HCT116 (cell line): ENCODE measurements at regions not wholly inside any gene's neighbourhood (a gene's known extent, or its start where the extent isn't known, plus 50 kb on each side); places are given as distances from the start of the nearest gene placed in this dataset.
"Not testable (repeated sequence)": the region's sequence is repeated elsewhere in the genome, so short reads cannot be mapped to it uniquely, and the experiment has no call there.

Experiments
- ATAC-seq: fragments of 200-7000 bp; cut with Tn5 transposase; 2 replicates; pipeline ENCODE4 v1.9.1; 2020; ENCODE audit warnings: mild to moderate bottlenecking, moderate library complexity
- BruUV-seq: library from RNA; stranded (reverse); fragments of 400-500 nt; replicated peaks from 2 replicates; lab custom pipeline; 2021; lab: Mats Ljungman, UMichigan
- CTCF ChIA-PET: fragments of 300-600 bp; sonication (Branson Sonifier 250); formaldehyde crosslinking; loops from one replicate; lab custom pipeline; 2021; ENCODE audit warnings: antibody characterized with exemption; lab: Charles Lee
- POLR2A ChIA-PET: fragments of 300-600, 350-600 bp; sonication (Branson Sonifier 250); formaldehyde crosslinking; loops from one replicate; lab custom pipeline; 2021; ENCODE audit warnings: antibody characterized with exemption; lab: Charles Lee
- RAD21 ChIA-PET, 2 experiments: fragments of 300-600 bp; sonication (Branson Sonifier 250); formaldehyde crosslinking; loops; one replicate each; lab custom pipeline; 2023; ENCODE audit warnings: low total read pairs in 2 of 2; ENCODE audit not compliant: uncharacterized antibody in 2 of 2, unreplicated experiment in 2 of 2, low non-redundant PET in 1 of 2; lab: Charles Lee
- DNase-seq: peaks from one replicate; pipeline ENCODE4 v3.0.0-alpha.2; 2010; ENCODE audit warnings: low read depth, low spot score
- H2AFZ ChIP-seq: fragments of 200-600 bp; shearing (Covaris generic), sonication (generic); 2 replicates; pipeline ENCODE4 v1.6.1; 2017; ENCODE audit warnings: low read depth, mixed run types, mixed read lengths, antibody characterized with exemption, low read length; ENCODE audit not compliant: poor library complexity, severe bottlenecking
- H3K27ac ChIP-seq: 2 replicates; pipeline ENCODE4 v1.5.1; 2012; ENCODE audit warnings: low read depth, low read length
- H3K27me3 ChIP-seq: fragments of 200-600 bp; sonication (generic); 2 replicates; pipeline ENCODE4 v1.6.1; 2016; ENCODE audit warnings: mixed run types, low read length, mixed read lengths; ENCODE audit not compliant: insufficient read depth
- H3K36me3 ChIP-seq, 2 experiments: fragments of 200-500 bp in 1 of 2; fragments of 200-600 bp in 1 of 2; sonication (Bioruptor generic) in 1 of 2; sonication (generic) in 1 of 2; 2 replicates each; pipeline versions ENCODE4 v1.5.1 to v1.6.1; 2014 to 2016; ENCODE audit warnings: low read length in 2 of 2, inconsistent platforms in 1 of 2, mixed read lengths in 1 of 2, mixed run types in 1 of 2; ENCODE audit not compliant: insufficient read depth in 2 of 2, control insufficient read depth in 1 of 2
- H3K4me1 ChIP-seq, 2 experiments: fragments of 200-600 bp in 1 of 2; sonication (generic) in 1 of 2; 2 replicates each; pipeline versions ENCODE4 v1.5.1 to v1.6.1; 2012 to 2017; ENCODE audit warnings: low read length in 2 of 2, inconsistent platforms in 1 of 2, mild to moderate bottlenecking in 1 of 2, mixed read lengths in 1 of 2, mixed run types in 1 of 2, moderate library complexity in 1 of 2; ENCODE audit not compliant: insufficient read depth in 2 of 2, control insufficient read depth in 1 of 2
- H3K4me2 ChIP-seq: fragments of 200-600 bp; sonication (generic); 2 replicates; pipeline ENCODE4 v1.6.1; 2017; ENCODE audit warnings: mixed run types, low read length, mixed read lengths
- H3K4me3 ChIP-seq, 2 experiments: fragments of 200-600 bp in 1 of 2; sonication (generic) in 1 of 2; replicated peaks in 1 of 2; 2 replicates each; pipeline ENCODE4 v1.5.1; 2011 to 2016; ENCODE audit warnings: low read length in 2 of 2, control low read depth in 1 of 2, low read depth in 1 of 2, mild to moderate bottlenecking in 1 of 2, mixed read lengths in 1 of 2, mixed run types in 1 of 2
- H3K79me2 ChIP-seq: fragments of 200-600 bp; sonication (generic); 2 replicates; pipeline ENCODE4 v1.6.1; 2017; ENCODE audit warnings: mild to moderate bottlenecking, mixed run types, low read length, moderate library complexity, mixed read lengths; ENCODE audit not compliant: insufficient read depth
- H3K9ac ChIP-seq: fragments of 200-600 bp; sonication (generic); 2 replicates; pipeline ENCODE4 v1.6.1; 2016; ENCODE audit warnings: low read length, mixed read lengths
- H3K9me2 ChIP-seq: fragments of 200-600 bp; sonication (generic), shearing (Covaris generic); 2 replicates; pipeline ENCODE4 v1.6.1; 2017; ENCODE audit warnings: mixed run types, mild to moderate bottlenecking, moderate library complexity; ENCODE audit not compliant: insufficient read depth
- H3K9me3 ChIP-seq, 2 experiments: fragments of 200-500 bp in 1 of 2; fragments of 200-600 bp in 1 of 2; sonication (Bioruptor generic) in 1 of 2; sonication (generic) in 1 of 2; 2 replicates each; pipeline ENCODE4 v1.6.1; 2014 to 2017; ENCODE audit warnings: low read length in 2 of 2, mixed read lengths in 2 of 2, inconsistent platforms in 1 of 2, low read depth in 1 of 2, mild to moderate bottlenecking in 1 of 2, mixed run types in 1 of 2, moderate library complexity in 1 of 2; ENCODE audit not compliant: control insufficient read depth in 1 of 2, insufficient read depth in 1 of 2
- H4K20me1 ChIP-seq: fragments of 200-600 bp; sonication (generic), shearing (Covaris generic); 2 replicates; pipeline ENCODE4 v1.6.1; 2017; ENCODE audit warnings: mixed run types, mild to moderate bottlenecking, moderate library complexity; ENCODE audit not compliant: insufficient read depth
- intact Hi-C: fragments of 100-400 bp; cut with micrococcal nuclease; formaldehyde crosslinking; loops from 2 replicates; pipeline ENCODE4 v1.10.0; 2022

- H3K4me2 ChIP-seq, BruUV-seq, H3K27ac ChIP-seq, H3K27me3 ChIP-seq, H3K4me3 ChIP-seq, POLR2A ChIA-PET, intact Hi-C loops, H2AFZ ChIP-seq, H3K4me1 ChIP-seq, H4K20me1 ChIP-seq, ATAC-seq, H3K36me3 ChIP-seq, H3K9ac ChIP-seq, H3K9me2 ChIP-seq, H3K9me3 ChIP-seq, CTCF ChIA-PET, H3K79me2 ChIP-seq, DNase-seq, RAD21 ChIA-PET: not testable (repeated sequence)
Observed at GRCh38 chr1:206378506-206378905, 91.8 kb upstream of the IKBKE start.

- H3K27me3 ChIP-seq, H2AFZ ChIP-seq, POLR2A ChIA-PET, H3K4me1 ChIP-seq, H3K9me2 ChIP-seq, RAD21 ChIA-PET, H3K9me3 ChIP-seq, H3K79me2 ChIP-seq, H3K4me2 ChIP-seq, intact Hi-C loops, DNase-seq, H3K4me3 ChIP-seq, BruUV-seq, CTCF ChIA-PET, H4K20me1 ChIP-seq, H3K9ac ChIP-seq, H3K27ac ChIP-seq, H3K36me3 ChIP-seq: not testable (repeated sequence)
- ATAC-seq, result 0 out of 2 replicates have a peak, but pooled peaks have one; percentile 28
Observed at GRCh38 chr1:206379245-206379644, 91.0 kb upstream of the IKBKE start.

GRCh38 chr1:206380163-206380790 lies 90.0 kb upstream of the IKBKE start:
- BruUV-seq, RAD21 ChIA-PET, POLR2A ChIA-PET, DNase-seq, H3K4me1 ChIP-seq, H3K79me2 ChIP-seq, ATAC-seq, CTCF ChIA-PET, H3K4me2 ChIP-seq, H2AFZ ChIP-seq, H3K9ac ChIP-seq, H3K36me3 ChIP-seq, H3K9me2 ChIP-seq, intact Hi-C loops, H3K4me3 ChIP-seq, H3K27me3 ChIP-seq, H4K20me1 ChIP-seq, H3K9me3 ChIP-seq, H3K27ac ChIP-seq: not testable (repeated sequence)

- POLR2A ChIA-PET, H3K4me1 ChIP-seq, H3K9me3 ChIP-seq, H3K9me2 ChIP-seq, H3K9ac ChIP-seq, H3K4me3 ChIP-seq, CTCF ChIA-PET, H3K36me3 ChIP-seq, H3K27me3 ChIP-seq, BruUV-seq, DNase-seq, H4K20me1 ChIP-seq, H2AFZ ChIP-seq, intact Hi-C loops, H3K79me2 ChIP-seq, RAD21 ChIA-PET, H3K27ac ChIP-seq: not testable (repeated sequence)
- H3K4me2 ChIP-seq, result peak overlapping the region; percentile 36
- ATAC-seq, result peak; percentile 64
Observed at GRCh38 chr1:206380791-206381610, 89.3 kb upstream of the IKBKE start.
